HG03575 (cell line): ENCODE measurements at regions not wholly inside any gene's neighbourhood (a gene's known extent, or its start where the extent isn't known, plus 50 kb on each side); places are given as distances from the start of the nearest gene placed in this dataset.
"Not testable (repeated sequence)": the region's sequence is repeated elsewhere in the genome, so short reads cannot be mapped to it uniquely, and the experiment has no call there.

ENCODE experiments used
- ATAC-seq: cut with Tn5 transposase; IDR thresholded peaks from one replicate; pipeline ENCODE4 v1.9.1; 2021; ENCODE audit not compliant: unreplicated experiment, insufficient number of reproducible peaks, low FRiP score; ENCODE audit errors: extremely low read depth

- no peak for ATAC-seq
Observed at GRCh38 chr17:71413935-71414334, 706.9 kb upstream of the SOX9 start.

GRCh38 chr17:71417142-71417541 is 703.7 kb upstream of the SOX9 start:
- no peak for ATAC-seq

GRCh38 chr17:71422968-71423367 is 697.9 kb upstream of the SOX9 start:
- ATAC-seq, result no peak

- no peak for ATAC-seq
Observed at GRCh38 chr17:71423871-71424546, 696.8 kb upstream of the SOX9 start.

- no peak for ATAC-seq
Observed at GRCh38 chr17:71427801-71428200, 693.0 kb upstream of the SOX9 start.

- no peak for ATAC-seq
Observed at GRCh38 chr17:71428897-71429296, 691.9 kb upstream of the SOX9 start.

- ATAC-seq, result no peak
Observed at GRCh38 chr17:71430281-71430680, 690.5 kb upstream of the SOX9 start.

GRCh38 chr17:71431146-71431545 is 689.7 kb upstream of the SOX9 start:
- ATAC-seq, result no peak

- ATAC-seq, result no peak
Observed at GRCh38 chr17:71432378-71433315, 688.2 kb upstream of the SOX9 start.

- no peak for ATAC-seq
Observed at GRCh38 chr17:71434716-71435115, 686.1 kb upstream of the SOX9 start.

- ATAC-seq, result no peak
Observed at GRCh38 chr17:71436479-71436878, 684.3 kb upstream of the SOX9 start.

- no peak for ATAC-seq
Observed at GRCh38 chr17:71437166-71437565, 683.7 kb upstream of the SOX9 start.

- no peak for ATAC-seq
Observed at GRCh38 chr17:71438631-71439146, 682.1 kb upstream of the SOX9 start.

GRCh38 chr17:71440513-71440912 is 680.3 kb upstream of the SOX9 start:
- no peak for ATAC-seq

- ATAC-seq, result no peak
Observed at GRCh38 chr17:71441098-71441497, 679.7 kb upstream of the SOX9 start.

- no peak for ATAC-seq
Observed at GRCh38 chr17:71444078-71444477, 676.7 kb upstream of the SOX9 start.

GRCh38 chr17:71446645-71447437 is 674.0 kb upstream of the SOX9 start:
- ATAC-seq, result no peak

GRCh38 chr17:71447644-71448043 is 673.2 kb upstream of the SOX9 start:
- no peak for ATAC-seq

GRCh38 chr17:71450657-71451056 is 670.2 kb upstream of the SOX9 start:
- not testable (repeated sequence) for ATAC-seq
